M059J (cell line): ENCODE measurements at regions not wholly inside any gene's neighbourhood (a gene's known extent, or its start where the extent isn't known, plus 50 kb on each side); places are given as distances from the start of the nearest gene placed in this dataset.
"Not testable (repeated sequence)": the region's sequence is repeated elsewhere in the genome, so short reads cannot be mapped to it uniquely, and the experiment has no call there.

Experiments used
- DNase-seq: peaks from one replicate; pipeline ENCODE4 v3.0.0-alpha.2; 2012; ENCODE audit warnings: low read depth

- DNase-seq = no peak
These were observed 54.7 kb upstream of the ARSJ start for GRCh38 chr4:114034189-114034588.

DNA sequence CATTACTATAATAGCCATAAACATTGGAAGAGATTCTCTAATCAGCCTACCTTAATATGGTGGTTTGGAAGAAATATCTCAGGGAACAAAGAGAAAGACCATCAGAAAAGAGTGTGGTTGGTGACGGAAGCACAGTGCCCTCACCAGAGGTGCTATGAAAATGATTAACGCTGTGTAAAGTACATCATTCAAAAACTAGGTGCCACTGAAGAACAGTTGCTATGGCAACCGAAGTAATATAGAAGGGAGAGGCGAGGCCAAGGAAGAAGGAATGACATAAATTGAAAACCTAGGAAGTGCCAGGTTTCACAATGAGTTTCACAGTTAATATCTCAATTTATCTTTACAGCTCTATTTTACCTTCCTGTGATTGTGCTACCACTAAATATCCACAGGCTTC, 57.0 kb upstream of the ARSJ start:
- DNase-seq = no peak

GRCh38 chr4:114036864-114037263, 57.4 kb upstream of the ARSJ start:
- no peak for DNase-seq

DNA sequence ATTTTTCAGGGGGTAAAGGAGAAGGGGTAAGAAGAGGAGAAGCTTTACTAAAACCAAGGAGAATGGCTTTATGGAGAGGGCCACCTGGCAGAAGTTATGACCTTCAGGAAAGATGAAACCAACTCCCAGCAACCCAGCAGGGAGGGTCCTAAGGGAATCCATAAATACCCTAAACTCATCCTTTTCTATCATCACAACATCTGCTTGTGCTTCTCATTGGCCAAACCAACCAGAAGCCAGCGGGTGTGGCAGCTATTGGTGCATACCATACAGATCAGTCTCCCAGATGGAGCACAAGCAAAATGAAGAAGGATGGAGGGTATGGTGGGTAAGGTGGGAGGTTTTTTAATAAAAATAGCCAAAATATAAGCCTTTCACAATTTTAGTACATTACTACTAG, 58.5 kb upstream of the ARSJ start:
- DNase-seq = no peak

GRCh38 chr4:114038762-114039387, 59.4 kb upstream of the ARSJ start:
- no peak for DNase-seq

DNA sequence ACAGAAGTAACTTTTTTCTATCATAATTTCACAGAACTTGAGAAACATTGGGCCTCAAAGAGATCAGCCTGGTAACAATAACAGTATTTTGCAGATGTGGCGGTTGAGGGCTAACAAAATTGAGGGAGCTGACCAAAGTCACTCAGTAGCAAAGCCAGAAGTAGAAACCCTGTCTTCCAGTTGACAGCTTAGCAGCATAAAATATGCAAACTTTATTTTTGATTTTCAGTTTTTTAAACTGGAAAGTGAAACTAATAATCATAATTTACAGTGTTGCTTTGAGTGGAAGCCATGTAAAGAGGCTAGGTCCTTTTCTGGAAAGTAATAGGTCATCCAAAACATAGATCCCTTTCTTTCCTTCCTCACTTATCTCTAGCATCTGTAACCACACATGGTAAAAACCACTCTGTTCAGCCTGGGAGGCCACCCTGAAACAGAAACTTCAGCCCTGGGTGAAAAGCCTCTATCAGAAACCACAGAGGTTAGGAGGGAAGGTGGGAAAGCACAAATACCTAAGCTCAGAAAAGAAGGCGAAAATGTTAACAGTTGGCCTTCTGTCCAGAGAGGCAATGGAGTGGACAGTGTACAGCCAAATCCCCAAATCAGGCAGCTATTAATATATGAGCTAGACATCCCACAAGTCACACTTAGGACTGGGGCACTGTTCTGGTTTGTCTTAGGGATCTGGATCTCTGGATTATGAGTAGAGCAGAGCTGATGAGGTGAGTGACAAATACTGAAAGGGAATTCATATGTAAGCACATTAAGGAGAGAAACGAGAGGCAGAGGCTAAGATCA, 61.1 kb upstream of the ARSJ start:
- DNase-seq = peak; percentile 83

GRCh38 chr4:114041117-114041475, 61.6 kb upstream of the ARSJ start:
- DNase-seq = peak; percentile 29

- DNase-seq = peak; percentile 5
These were observed 63.7 kb upstream of the ARSJ start for GRCh38 chr4:114043116-114043515.

GRCh38 chr4:114044351-114044750, 64.9 kb upstream of the ARSJ start:
- DNase-seq = not testable (repeated sequence)

- DNase-seq = no peak
These were observed 66.9 kb upstream of the ARSJ start for GRCh38 chr4:114046331-114046730.

- DNase-seq = peak; percentile 77
These were observed 68.7 kb upstream of the ARSJ start for GRCh38 chr4:114048154-114048553.

DNA sequence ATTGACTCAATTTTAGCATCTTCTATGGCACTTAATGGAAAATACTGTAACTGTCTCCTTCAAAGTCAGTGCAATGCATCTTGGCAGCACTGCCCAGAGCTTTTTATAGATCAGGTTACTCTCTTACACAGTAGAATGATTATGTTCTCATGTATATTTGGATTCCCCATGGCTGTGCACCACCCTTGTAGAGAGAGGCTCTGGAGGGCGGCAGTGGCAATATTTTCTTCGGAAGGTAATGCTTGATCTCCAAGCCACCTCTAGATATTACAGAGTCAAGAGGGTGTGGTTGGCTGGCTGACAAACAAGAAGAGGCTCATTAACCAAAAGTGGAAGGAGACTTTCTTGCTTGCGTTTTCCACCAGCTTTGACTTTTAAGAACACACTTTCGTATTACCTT, 72.8 kb upstream of the ARSJ start:
- no peak for DNase-seq

- DNase-seq = no peak
These were observed 77.2 kb upstream of the ARSJ start for GRCh38 chr4:114056599-114056998.

- DNase-seq = no peak
These were observed 78.3 kb upstream of the ARSJ start for GRCh38 chr4:114057746-114058145.

- no peak for DNase-seq
These were observed 83.1 kb upstream of the ARSJ start for GRCh38 chr4:114062499-114062898.

DNA sequence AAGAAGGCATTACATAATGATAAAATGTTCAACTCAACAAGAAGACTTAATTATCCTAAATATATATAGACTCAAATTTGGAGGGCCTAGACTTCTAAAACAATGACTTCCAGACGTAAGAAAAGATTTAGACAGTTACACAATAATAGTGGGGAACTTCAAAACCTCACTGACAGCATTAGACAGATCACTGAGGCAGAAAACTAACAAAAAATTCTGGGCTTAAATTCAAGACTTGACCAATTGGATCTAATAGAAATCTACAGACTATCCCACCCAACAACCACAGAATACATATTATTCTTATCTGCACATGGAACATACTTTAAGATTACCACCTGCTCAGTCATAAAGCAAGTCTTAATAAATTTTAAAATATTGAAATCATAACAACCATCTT, 93.3 kb upstream of the ARSJ start:
- DNase-seq = no peak

DNA sequence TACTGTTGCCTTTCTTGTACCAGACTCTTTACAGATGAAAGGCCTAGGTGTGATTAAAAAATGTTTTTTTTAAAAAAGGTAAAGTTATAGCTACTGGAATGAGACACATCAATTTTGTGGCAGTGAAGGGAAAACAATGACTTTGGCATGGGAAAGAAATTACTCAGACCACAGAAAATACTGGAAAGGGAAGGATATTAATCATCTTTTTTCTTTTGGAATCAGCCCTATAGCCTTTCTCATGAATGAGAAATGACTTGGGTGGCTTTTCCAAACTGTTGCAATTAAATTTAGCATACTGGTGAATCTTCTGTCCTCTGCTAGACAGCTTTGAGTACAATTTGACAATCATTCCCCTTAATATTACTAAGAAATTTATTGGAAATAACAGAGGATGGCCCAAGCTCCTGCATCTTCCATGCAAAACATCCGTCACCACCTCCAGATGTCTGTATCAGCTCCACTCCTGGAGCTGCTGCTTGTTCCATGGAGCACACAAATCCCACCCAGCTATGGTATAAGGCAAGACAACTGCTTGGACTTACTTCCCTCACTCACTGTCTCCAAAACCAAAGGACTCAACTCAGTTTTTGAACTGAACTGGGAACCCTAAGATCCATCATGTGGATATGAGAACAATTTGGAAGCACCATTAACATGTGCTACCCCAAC, 97.6 kb upstream of the ARSJ start:
- peak; percentile 57 for DNase-seq

DNA sequence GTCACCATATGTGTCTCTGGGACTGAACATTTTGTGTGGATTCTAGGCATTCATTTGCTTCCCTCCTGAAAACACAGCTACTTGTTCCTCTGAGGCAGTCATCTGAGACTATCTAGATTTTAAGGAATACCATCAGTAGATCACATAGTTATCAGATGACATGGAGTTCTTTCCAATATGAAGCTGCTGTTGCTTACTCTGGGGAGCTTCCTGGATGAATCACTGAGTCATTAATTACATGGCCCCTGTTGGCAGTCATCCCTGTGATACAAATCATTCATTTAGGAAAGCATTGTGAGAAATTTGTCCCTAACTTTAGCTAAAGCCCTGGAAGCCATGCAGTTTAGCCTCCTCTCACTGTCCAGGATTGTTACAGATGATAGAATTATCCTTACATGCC, 98.2 kb upstream of the ARSJ start:
- DNase-seq = peak; percentile 92

DNA sequence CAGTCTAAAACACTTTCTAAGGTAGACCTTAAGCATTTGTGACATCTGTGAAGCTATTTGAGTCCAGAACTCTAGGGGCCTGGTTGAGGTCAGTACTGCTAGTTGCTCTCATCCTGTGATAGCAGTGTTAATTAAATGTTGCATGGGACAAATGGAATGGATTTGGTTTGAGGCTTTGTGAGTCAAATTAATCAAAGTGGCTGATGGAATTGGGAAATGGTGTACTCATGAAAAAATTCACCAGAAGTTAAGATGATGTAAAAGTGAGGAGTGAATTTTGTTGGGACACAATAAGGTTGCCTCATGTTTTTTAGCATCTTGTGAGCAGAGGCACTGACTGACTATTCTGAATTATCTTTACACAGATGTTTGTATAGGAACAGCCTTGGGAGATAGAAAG, 99.2 kb upstream of the ARSJ start:
- DNase-seq = peak; percentile 15

- DNase-seq = no peak
These were observed 102.3 kb upstream of the ARSJ start for GRCh38 chr4:114081783-114082182.

DNA sequence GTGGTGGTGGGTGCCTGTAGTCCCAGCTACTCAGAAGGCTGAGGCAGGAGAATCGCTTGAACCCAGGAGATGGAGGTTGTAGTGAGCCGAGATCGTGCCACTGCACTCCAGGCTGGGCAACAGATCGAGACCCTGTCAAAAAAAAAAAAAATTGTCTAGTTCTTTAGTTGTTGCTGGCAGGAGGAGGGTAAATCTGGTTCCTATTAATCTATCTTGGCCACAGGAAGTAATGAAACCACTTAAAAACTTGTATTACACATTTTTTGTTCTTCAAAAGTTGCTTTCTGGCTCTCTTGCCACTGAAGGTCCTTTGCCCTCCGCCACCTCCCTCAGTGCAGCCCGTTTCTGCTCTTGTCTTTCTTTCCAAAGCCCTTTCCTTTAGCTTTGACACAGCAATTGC, 102.9 kb upstream of the ARSJ start:
- DNase-seq = no peak

DNA sequence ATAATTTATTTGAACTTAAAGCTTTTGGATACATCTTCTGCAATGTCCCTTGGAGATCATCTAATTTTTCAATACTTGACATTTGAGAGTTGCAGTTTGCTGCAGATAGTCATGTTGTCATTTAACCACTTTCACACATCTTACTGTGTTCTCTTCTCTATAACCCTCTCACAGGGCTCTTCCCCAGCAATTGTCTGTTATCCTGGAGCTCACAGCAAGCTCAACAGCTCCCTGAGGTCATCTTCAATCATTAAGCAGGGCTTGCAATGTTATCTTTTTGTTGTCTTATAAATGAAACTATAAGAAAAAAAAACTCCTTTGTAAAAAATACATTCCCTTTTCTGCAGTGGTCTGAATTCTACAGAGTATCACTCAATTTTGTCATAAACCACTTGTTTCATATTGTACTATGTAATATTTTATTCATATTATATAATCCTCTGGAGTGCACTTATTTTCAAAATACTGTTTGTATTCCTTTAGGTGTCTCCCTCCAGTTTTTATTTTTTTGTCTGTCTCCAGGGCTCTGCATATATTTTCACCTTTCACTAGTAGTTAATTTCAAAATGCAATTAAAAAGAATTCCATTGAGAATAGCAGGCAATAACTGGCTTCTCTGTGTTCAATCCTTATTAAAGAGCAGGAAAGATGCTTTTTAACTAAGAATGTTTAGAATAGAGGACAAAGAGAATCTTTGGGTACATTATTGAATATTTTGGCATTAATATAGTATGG, 106.3 kb upstream of the ARSJ start:
- DNase-seq = no peak
